Activated CD8-positive, alpha-beta T cell treated with anti-CD3 and anti-CD28 coated beads, Interleukin-2, amount 10 ng/mL, durations not matched to agents 7 days and 5 days (primary cell): ENCODE measurements at regions not wholly inside any gene's neighbourhood (a gene's known extent, or its start where the extent isn't known, plus 50 kb on each side); places are given as distances from the start of the nearest gene placed in this dataset.
"Not testable (repeated sequence)": the region's sequence is repeated elsewhere in the genome, so short reads cannot be mapped to it uniquely, and the experiment has no call there.

Experiments
- ATAC-seq: fragments of 150-1000 bp; cut with Tn5 transposase; one replicate; pipeline ENCODE4 v1.10.0; 2021; ENCODE audit warnings: moderate library complexity
- CTCF ChIA-PET: fragments of 350-600 bp; sonication (Branson Sonifier 250); formaldehyde crosslinking; loops from one replicate; lab custom pipeline; 2021; ENCODE audit warnings: antibody characterized with exemption; lab: Charles Lee
- POLR2A ChIA-PET: fragments of 350-600 bp; sonication (Branson Sonifier 250); formaldehyde crosslinking; loops from one replicate; lab custom pipeline; 2021; ENCODE audit warnings: antibody characterized with exemption; lab: Charles Lee
- DNase-seq: peaks from one replicate; pipeline ENCODE4 v3.0.0-alpha.2; 2020
- H3K27ac Mint-ChIP-seq: one replicate; pipeline ENCODE4 v1.8.0; 2021; ENCODE audit warnings: mild to moderate bottlenecking, mixed read lengths
- H3K27me3 Mint-ChIP-seq: one replicate; pipeline ENCODE4 v1.8.0; 2021; ENCODE audit warnings: low read depth, mixed read lengths
- H3K36me3 Mint-ChIP-seq: one replicate; pipeline ENCODE4 v1.8.0; 2021; ENCODE audit warnings: low read depth, mixed read lengths
- H3K4me1 Mint-ChIP-seq: one replicate; pipeline ENCODE4 v1.8.0; 2021; ENCODE audit warnings: low read depth, mixed read lengths
- H3K4me3 Mint-ChIP-seq: one replicate; pipeline ENCODE4 v1.8.0; 2021; ENCODE audit warnings: mild to moderate bottlenecking, mixed read lengths
- H3K9me3 Mint-ChIP-seq: one replicate; pipeline ENCODE4 v1.8.0; 2022; ENCODE audit warnings: mixed read lengths; ENCODE audit not compliant: insufficient read depth

GRCh38 chr5:85311536-85311935 lies 926.9 kb upstream of the EDIL3 start:
- CTCF ChIA-PET: no interaction called here
- Mint-ChIP-seq H3K36me3 (no peaks in the 10 kb centered on the region), H3K4me1 (no peaks in the 10 kb centered on the region), H3K27me3 (no peaks in the 10 kb centered on the region), H3K27ac (no peak overlapping the region), H3K9me3 (no peaks in the 10 kb centered on the region), H3K4me3 (no peak overlapping the region)
- DNase-seq: no peak
- POLR2A ChIA-PET: no interaction called here
- ATAC-seq: no peak

- ATAC-seq: no peak
- ChIA-PET CTCF (no interaction called here), POLR2A (no interaction called here)
- no peaks in the 10 kb centered on the region for H3K4me1 Mint-ChIP-seq
- H3K27me3 Mint-ChIP-seq: no peaks in the 10 kb centered on the region
- H3K9me3 Mint-ChIP-seq: peaks cover 4% of the 10 kb centered on the region
- no peaks in the 10 kb centered on the region for H3K36me3 Mint-ChIP-seq
- DNase-seq: no peak
- H3K27ac Mint-ChIP-seq: no peak overlapping the region
- no peak overlapping the region for H3K4me3 Mint-ChIP-seq
These were observed 935.8 kb upstream of the EDIL3 start for GRCh38 chr5:85320495-85320894.

GRCh38 chr5:85333276-85333675 lies 948.6 kb upstream of the EDIL3 start:
- H3K27me3 Mint-ChIP-seq: no peaks in the 10 kb centered on the region
- H3K9me3 Mint-ChIP-seq: no peaks in the 10 kb centered on the region
- no peaks in the 10 kb centered on the region for H3K36me3 Mint-ChIP-seq
- H3K27ac Mint-ChIP-seq: no peak overlapping the region
- no peaks in the 10 kb centered on the region for H3K4me1 Mint-ChIP-seq
- no peak overlapping the region for H3K4me3 Mint-ChIP-seq
- ATAC-seq (no peak), DNase-seq (no peak)
- CTCF ChIA-PET: no interaction called here
- POLR2A ChIA-PET: no interaction called here

- ChIA-PET CTCF (no interaction called here), POLR2A (no interaction called here)
- ATAC-seq (no peak), DNase-seq (no peak)
- Mint-ChIP-seq H3K36me3 (no peaks in the 10 kb centered on the region), H3K4me1 (no peaks in the 10 kb centered on the region), H3K4me3 (no peak overlapping the region), H3K27ac (no peak overlapping the region), H3K27me3 (no peaks in the 10 kb centered on the region), H3K9me3 (no peaks in the 10 kb centered on the region)
These were observed 952.8 kb upstream of the EDIL3 start for GRCh38 chr5:85337435-85337834.

- ATAC-seq (no peak), DNase-seq (no peak)
- CTCF ChIA-PET: no interaction called here
- no peaks in the 10 kb centered on the region for H3K27me3 Mint-ChIP-seq
- no peak overlapping the region for H3K4me3 Mint-ChIP-seq
- H3K36me3 Mint-ChIP-seq: no peaks in the 10 kb centered on the region
- no peaks in the 10 kb centered on the region for H3K4me1 Mint-ChIP-seq
- no peak overlapping the region for H3K27ac Mint-ChIP-seq
- no peaks in the 10 kb centered on the region for H3K9me3 Mint-ChIP-seq
- POLR2A ChIA-PET: no interaction called here
These were observed 956.1 kb upstream of the EDIL3 start for GRCh38 chr5:85340790-85341189.

GRCh38 chr5:85345818-85346217 lies 961.1 kb upstream of the EDIL3 start:
- DNase-seq: no peak

GRCh38 chr5:85357309-85357708 lies 972.6 kb upstream of the EDIL3 start:
- ATAC-seq: no peak
- DNase-seq: no peak
- Mint-ChIP-seq H3K4me3 (no peak overlapping the region), H3K27me3 (no peaks in the 10 kb centered on the region), H3K27ac (no peak overlapping the region), H3K36me3 (no peaks in the 10 kb centered on the region), H3K9me3 (no peaks in the 10 kb centered on the region), H3K4me1 (no peaks in the 10 kb centered on the region)
- CTCF ChIA-PET: no interaction called here
- POLR2A ChIA-PET: no interaction called here

More at GRCh38 chr5:85345818-85346217, 961.1 kb upstream of the EDIL3 start:
- Mint-ChIP-seq H3K27ac (no peak overlapping the region), H3K4me3 (no peak overlapping the region), H3K4me1 (no peaks in the 10 kb centered on the region), H3K9me3 (no peaks in the 10 kb centered on the region), H3K36me3 (no peaks in the 10 kb centered on the region), H3K27me3 (no peaks in the 10 kb centered on the region)
- ChIA-PET CTCF (no interaction called here), POLR2A (no interaction called here)
- ATAC-seq: no peak

GRCh38 chr5:85375525-85375924 lies 990.8 kb upstream of the EDIL3 start:
- DNase-seq: no peak
- POLR2A ChIA-PET: no interaction called here
- Mint-ChIP-seq H3K4me1 (no peaks in the 10 kb centered on the region), H3K36me3 (no peaks in the 10 kb centered on the region), H3K27me3 (no peaks in the 10 kb centered on the region), H3K27ac (no peak overlapping the region), H3K9me3 (no peaks in the 10 kb centered on the region), H3K4me3 (no peak overlapping the region)
- CTCF ChIA-PET: no interaction called here
- ATAC-seq: no peak

GRCh38 chr5:85388770-85389169 lies 1004.1 kb upstream of the EDIL3 start:
- Mint-ChIP-seq H3K4me1 (no peaks in the 10 kb centered on the region), H3K27ac (no peak overlapping the region), H3K27me3 (no peaks in the 10 kb centered on the region), H3K36me3 (no peaks in the 10 kb centered on the region), H3K4me3 (no peak overlapping the region), H3K9me3 (peaks cover 4% of the 10 kb centered on the region)
- ATAC-seq (no peak), DNase-seq (no peak)
- ChIA-PET POLR2A (no interaction called here), CTCF (no interaction called here)

- H3K4me3 Mint-ChIP-seq, H3K9me3 Mint-ChIP-seq, POLR2A ChIA-PET, H3K27me3 Mint-ChIP-seq, DNase-seq, H3K4me1 Mint-ChIP-seq, ATAC-seq, H3K36me3 Mint-ChIP-seq, CTCF ChIA-PET, H3K27ac Mint-ChIP-seq: not testable (repeated sequence)
These were observed 1007.6 kb upstream of the EDIL3 start for GRCh38 chr5:85392309-85392708.

- DNase-seq (no peak), ATAC-seq (no peak)
- H3K27ac Mint-ChIP-seq: no peak overlapping the region
- no peak overlapping the region for H3K4me3 Mint-ChIP-seq
- no peaks in the 10 kb centered on the region for H3K36me3 Mint-ChIP-seq
- ChIA-PET CTCF (no interaction called here), POLR2A (no interaction called here)
- no peaks in the 10 kb centered on the region for H3K4me1 Mint-ChIP-seq
- no peaks in the 10 kb centered on the region for H3K27me3 Mint-ChIP-seq
- peaks cover 7% of the 10 kb centered on the region for H3K9me3 Mint-ChIP-seq
These were observed 1010.8 kb upstream of the EDIL3 start for GRCh38 chr5:85395526-85395925.

- ATAC-seq (no peak), DNase-seq (no peak)
- H3K27ac Mint-ChIP-seq: no peak overlapping the region
- ChIA-PET CTCF (no interaction called here), POLR2A (no interaction called here)
- no peaks in the 10 kb centered on the region for H3K36me3 Mint-ChIP-seq
- H3K4me1 Mint-ChIP-seq: no peaks in the 10 kb centered on the region
- no peak overlapping the region for H3K4me3 Mint-ChIP-seq
- H3K9me3 Mint-ChIP-seq: peaks cover 11% of the 10 kb centered on the region
- no peaks in the 10 kb centered on the region for H3K27me3 Mint-ChIP-seq
These were observed 1012.8 kb upstream of the EDIL3 start for GRCh38 chr5:85397451-85397850.

GRCh38 chr5:85428426-85428934 lies 1043.8 kb upstream of the EDIL3 start:
- no peak overlapping the region for H3K4me3 Mint-ChIP-seq
- no peak overlapping the region for H3K27ac Mint-ChIP-seq
- H3K27me3 Mint-ChIP-seq: no peaks in the 10 kb centered on the region
- H3K9me3 Mint-ChIP-seq: peaks cover 9% of the 10 kb centered on the region
- ChIA-PET CTCF (no interaction called here), POLR2A (no interaction called here)
- no peak for DNase-seq
- no peaks in the 10 kb centered on the region for H3K36me3 Mint-ChIP-seq
- no peak for ATAC-seq
- H3K4me1 Mint-ChIP-seq: no peaks in the 10 kb centered on the region
